Trophoblast cell (in vitro differentiated cells and primary cell): ENCODE measurements at regions not wholly inside any gene's neighbourhood (a gene's known extent, or its start where the extent isn't known, plus 50 kb on each side); places are given as distances from the start of the nearest gene placed in this dataset.
"Not testable (repeated sequence)": the region's sequence is repeated elsewhere in the genome, so short reads cannot be mapped to it uniquely, and the experiment has no call there.

Experiments used
- DNase-seq, 2 donors: peaks; one replicate each; pipeline ENCODE4 v3.0.0-alpha.2; 2016
- H2AFZ ChIP-seq: 2 replicates; pipeline ENCODE4 v1.6.1; 2013; ENCODE audit warnings: low read length, moderate library complexity, mild to moderate bottlenecking; ENCODE audit not compliant: insufficient read depth, poor library complexity
- H2AK5ac ChIP-seq: 2 replicates; pipeline ENCODE4 v1.6.1; 2013; ENCODE audit warnings: mild to moderate bottlenecking, low read length
- H2BK120ac ChIP-seq: 2 replicates; pipeline ENCODE4 v1.6.1; 2013; ENCODE audit warnings: low read length, mild to moderate bottlenecking, moderate library complexity; ENCODE audit not compliant: insufficient read depth, poor library complexity
- H2BK12ac ChIP-seq: 2 replicates; pipeline ENCODE4 v1.6.1; 2013; ENCODE audit warnings: mild to moderate bottlenecking, low read length, moderate library complexity
- H2BK5ac ChIP-seq: 2 replicates; pipeline ENCODE4 v1.6.1; 2013; ENCODE audit warnings: low read length, low read depth, moderate library complexity, mild to moderate bottlenecking; ENCODE audit not compliant: poor library complexity
- H3K14ac ChIP-seq: 2 replicates; pipeline ENCODE4 v1.6.1; 2013; ENCODE audit warnings: mild to moderate bottlenecking, low read length
- H3K18ac ChIP-seq: 2 replicates; pipeline ENCODE4 v1.6.1; 2013; ENCODE audit warnings: mild to moderate bottlenecking, low read length
- H3K23ac ChIP-seq: 2 replicates; pipeline ENCODE4 v1.6.1; 2013; ENCODE audit warnings: low read length
- H3K27ac ChIP-seq: 2 replicates; pipeline ENCODE4 v1.5.1; 2013; ENCODE audit warnings: low read depth, mild to moderate bottlenecking, inconsistent platforms, low read length, moderate library complexity
- H3K27me3 ChIP-seq: 2 replicates; pipeline ENCODE4 v1.6.1; 2013; ENCODE audit warnings: inconsistent platforms, mild to moderate bottlenecking, low read length, moderate library complexity; ENCODE audit not compliant: insufficient read depth
- H3K36me3 ChIP-seq, 2 experiments: 1 replicate in 1 of 2; 2 replicates in 1 of 2; pipeline ENCODE4 v1.6.1; 2013; ENCODE audit warnings: low read length in 2 of 2, mild to moderate bottlenecking in 2 of 2, moderate library complexity in 1 of 2; ENCODE audit not compliant: insufficient read depth in 2 of 2, control insufficient read depth in 1 of 2
- H3K4ac ChIP-seq: 2 replicates; pipeline ENCODE4 v1.6.1; 2013; ENCODE audit warnings: low read depth, mild to moderate bottlenecking, low read length, moderate library complexity
- H3K4me1 ChIP-seq, 2 experiments: 1 replicate in 1 of 2; 2 replicates in 1 of 2; pipeline ENCODE4 v1.6.1; 2013; ENCODE audit warnings: low read length in 2 of 2, mild to moderate bottlenecking in 2 of 2, moderate library complexity in 1 of 2; ENCODE audit not compliant: insufficient read depth in 2 of 2, control insufficient read depth in 1 of 2
- H3K4me2 ChIP-seq: 2 replicates; pipeline ENCODE4 v1.6.1; 2013; ENCODE audit warnings: inconsistent platforms, mild to moderate bottlenecking, low read length, moderate library complexity
- H3K4me3 ChIP-seq: 2 replicates; pipeline ENCODE4 v1.5.1; 2013; ENCODE audit warnings: mild to moderate bottlenecking, low read depth, low read length, inconsistent platforms
- H3K79me1 ChIP-seq: one replicate; pipeline ENCODE4 v1.6.1; 2013; ENCODE audit warnings: low read length
- H3K79me2 ChIP-seq: 2 replicates; pipeline ENCODE4 v1.6.1; 2013; ENCODE audit warnings: low read length, mild to moderate bottlenecking; ENCODE audit not compliant: control insufficient read depth, insufficient read depth, poor library complexity
- H3K9ac ChIP-seq: 2 replicates; pipeline ENCODE4 v1.6.1; 2013; ENCODE audit warnings: mild to moderate bottlenecking, low read length
- H3K9me3 ChIP-seq: 2 replicates; pipeline ENCODE4 v1.6.1; 2013; ENCODE audit warnings: low read depth, mild to moderate bottlenecking, control low read depth, inconsistent platforms, low read length; ENCODE audit not compliant: insufficient read depth
- H4K12ac ChIP-seq: 2 replicates; pipeline ENCODE4 v1.6.1; 2013; ENCODE audit warnings: low read depth, mild to moderate bottlenecking, low read length, moderate library complexity
- H4K8ac ChIP-seq: 2 replicates; pipeline ENCODE4 v1.6.1; 2013; ENCODE audit warnings: low read depth, mild to moderate bottlenecking, low read length, moderate library complexity
- H4K91ac ChIP-seq: one replicate; pipeline ENCODE4 v1.6.1; 2013; ENCODE audit warnings: low read depth, mild to moderate bottlenecking, low read length, moderate library complexity
- WGBS: extraction: QIAGEN DNeasy Blood & Tissue Kit; methylation state at CpG from one replicate; pipeline ENCODE4 v1.1.7; 2013; ENCODE audit warnings: missing lambda C conversion rate; ENCODE audit not compliant: insufficient read length, insufficient coverage; ENCODE audit errors: extremely low coverage; 5-methylcytosine and 5-hydroxymethylcytosine counted together

GRCh38 chr18:14936313-14936712, 188.3 kb downstream of the ANKRD30B start:
- DNase-seq: no peak
- Histone ChIP-seq H3K27ac (no peak overlapping the region), H3K4me1 (no peaks in the 10 kb centered on the region), H2BK120ac (no peak overlapping the region), H2BK5ac (no peak overlapping the region), H3K4ac (no peak overlapping the region), H3K4me3 (no peak overlapping the region), H2AFZ (no peak overlapping the region), H3K14ac (no peak overlapping the region), H3K36me3 (no peaks in the 10 kb centered on the region), H3K9me3 (peaks cover 44% of the 10 kb centered on the region), H2BK12ac (no peak overlapping the region), H4K91ac (no peak overlapping the region), H3K9ac (no peak overlapping the region), H4K8ac (no peak overlapping the region), H3K79me1 (no peaks in the 10 kb centered on the region), H3K18ac (no peak overlapping the region), H3K23ac (no peak overlapping the region), H4K12ac (no peak overlapping the region), H3K79me2 (no peaks in the 10 kb centered on the region), H2AK5ac (no peak overlapping the region), H3K4me2 (no peak overlapping the region), H3K27me3 (no peaks in the 10 kb centered on the region)
- 100% methylated on average over 1 of the region's 4 CpGs for WGBS

- Histone ChIP-seq H3K4ac (no peak overlapping the region), H4K8ac (no peak overlapping the region), H2BK12ac (no peak overlapping the region), H2AK5ac (no peak overlapping the region), H3K4me1 (no peaks in the 10 kb centered on the region), H3K4me2 (no peak overlapping the region), H2BK5ac (no peak overlapping the region), H3K18ac (no peak overlapping the region), H3K27ac (no peak overlapping the region), H3K23ac (no peak overlapping the region), H3K27me3 (no peaks in the 10 kb centered on the region), H3K4me3 (no peak overlapping the region), H4K91ac (no peak overlapping the region), H3K9me3 (peaks cover 42% of the 10 kb centered on the region), H3K9ac (no peak overlapping the region), H3K79me1 (no peaks in the 10 kb centered on the region), H2BK120ac (no peak overlapping the region), H2AFZ (no peak overlapping the region), H3K79me2 (no peaks in the 10 kb centered on the region), H3K36me3 (no peaks in the 10 kb centered on the region), H3K14ac (no peak overlapping the region), H4K12ac (no peak overlapping the region)
- DNase-seq: no peak
- WGBS: no CpG with 5 or more reads among the region's 9 CpGs
Observed at GRCh38 chr18:14937271-14937670, 189.3 kb downstream of the ANKRD30B start.

- Histone ChIP-seq H4K8ac (no peak overlapping the region), H3K18ac (no peak overlapping the region), H3K27me3 (no peaks in the 10 kb centered on the region), H4K12ac (no peak overlapping the region), H2BK120ac (no peak overlapping the region), H2BK5ac (no peak overlapping the region), H3K79me2 (no peaks in the 10 kb centered on the region), H3K4me1 (no peaks in the 10 kb centered on the region), H3K4me3 (no peak overlapping the region), H2AFZ (no peak overlapping the region), H4K91ac (no peak overlapping the region), H3K79me1 (no peaks in the 10 kb centered on the region), H2BK12ac (no peak overlapping the region), H3K9me3 (peaks cover 41% of the 10 kb centered on the region), H2AK5ac (no peak overlapping the region), H3K4me2 (no peak overlapping the region), H3K14ac (no peak overlapping the region), H3K36me3 (no peaks in the 10 kb centered on the region), H3K4ac (no peak overlapping the region), H3K23ac (no peak overlapping the region), H3K9ac (no peak overlapping the region), H3K27ac (no peak overlapping the region)
- DNase-seq: no peak
Observed at GRCh38 chr18:14939141-14939540, 191.2 kb downstream of the ANKRD30B start.

- not testable (repeated sequence) for H3K27me3 ChIP-seq, H3K23ac ChIP-seq, H4K8ac ChIP-seq, H4K91ac ChIP-seq, H3K4me2 ChIP-seq, H3K36me3 ChIP-seq, H3K14ac ChIP-seq, H2AK5ac ChIP-seq, H2BK120ac ChIP-seq, H3K18ac ChIP-seq, H4K12ac ChIP-seq, H3K79me1 ChIP-seq, H3K4ac ChIP-seq, H3K4me1 ChIP-seq, H3K4me3 ChIP-seq, DNase-seq, H3K9ac ChIP-seq, H3K27ac ChIP-seq, H2BK5ac ChIP-seq, H2BK12ac ChIP-seq, H3K79me2 ChIP-seq, H2AFZ ChIP-seq
- H3K9me3 ChIP-seq: peaks cover 35% of the 10 kb centered on the region
- WGBS: no CpG with 5 or more reads among the region's 6 CpGs
Observed at GRCh38 chr18:14940106-14940505, 192.1 kb downstream of the ANKRD30B start.
